ENCODE measurements at regions not wholly inside any gene's neighbourhood (a gene's known extent, or its start where the extent isn't known, plus 50 kb on each side); places are given as distances from the start of the nearest gene placed in this dataset.

- H3K9me3 ChIP-seq = no peaks in the 10 kb centered on the region
- no peak overlapping the region for H3K27ac ChIP-seq
- DNase-seq = no peak
- no peaks in the 10 kb centered on the region for H3K4me1 ChIP-seq
- intact Hi-C loops (cut with DNase I) = no loop called here
- H3K36me3 ChIP-seq = no peaks in the 10 kb centered on the region
- no peak overlapping the region for H3K4me3 ChIP-seq
- H3K27me3 ChIP-seq = no peaks in the 10 kb centered on the region
- no peak overlapping the region for H3K9ac ChIP-seq (ENCODE audit: low read depth in 2 of 2, low read length in 2 of 2)
- TF ChIP-seq CTCF (IDR thresholded peaks at IDR 0.05) = no peak
Measured at GRCh38 chr12:3336606-3337311, 154.2 kb upstream of the PRMT8 start.

- H3K4me1 ChIP-seq = no peaks in the 10 kb centered on the region
- no peaks in the 10 kb centered on the region for H3K36me3 ChIP-seq
- intact Hi-C loops (cut with DNase I) = no loop called here
- no peak overlapping the region for H3K27ac ChIP-seq
- DNase-seq = no peak
- TF ChIP-seq CTCF (IDR thresholded peaks at IDR 0.05) = no peak
- no peaks in the 10 kb centered on the region for H3K9me3 ChIP-seq
- no peak overlapping the region for H3K4me3 ChIP-seq
- no peak overlapping the region for H3K9ac ChIP-seq (ENCODE audit: low read depth in 2 of 2, low read length in 2 of 2)
- no peaks in the 10 kb centered on the region for H3K27me3 ChIP-seq
Measured at GRCh38 chr12:3337944-3338343, 153.1 kb upstream of the PRMT8 start.

GRCh38 chr12:3339221-3339620, 151.8 kb upstream of the PRMT8 start:
- Histone ChIP-seq H3K9ac (ENCODE audit: low read depth in 2 of 2, low read length in 2 of 2) (no peak overlapping the region), H3K27me3 (no peaks in the 10 kb centered on the region), H3K27ac (no peak overlapping the region), H3K4me3 (no peak overlapping the region), H3K36me3 (no peaks in the 10 kb centered on the region), H3K4me1 (no peaks in the 10 kb centered on the region), H3K9me3 (no peaks in the 10 kb centered on the region)
- intact Hi-C loops (cut with DNase I) = no loop called here
- no peak for TF ChIP-seq CTCF (IDR thresholded peaks at IDR 0.05)
- no peak for DNase-seq

- H3K27ac ChIP-seq = no peak overlapping the region
- H3K36me3 ChIP-seq = no peaks in the 10 kb centered on the region
- no peaks in the 10 kb centered on the region for H3K9me3 ChIP-seq
- H3K27me3 ChIP-seq = no peaks in the 10 kb centered on the region
- TF ChIP-seq CTCF (IDR thresholded peaks at IDR 0.05) = no peak
- H3K9ac ChIP-seq (ENCODE audit: low read depth in 2 of 2, low read length in 2 of 2) = no peak overlapping the region
- H3K4me3 ChIP-seq = no peak overlapping the region
- no peak for DNase-seq
- no peaks in the 10 kb centered on the region for H3K4me1 ChIP-seq
- intact Hi-C loops (cut with DNase I) = loop anchor here (10.0 kb wide), 1 partner anchor 113 kb away; no protein-coding TSS in a partner anchor
Measured at GRCh38 chr12:3341594-3341993, 149.4 kb upstream of the PRMT8 start.

- H3K36me3 ChIP-seq = no peaks in the 10 kb centered on the region
Measured at GRCh38 chr12:3342051-3342450, 149.0 kb upstream of the PRMT8 start.

More at GRCh38 chr12:3342051-3342450, 149.0 kb upstream of the PRMT8 start:
- intact Hi-C loops (cut with DNase I) = loop anchor here (10.0 kb wide), 1 partner anchor 113 kb away; no protein-coding TSS in a partner anchor
- H3K27me3 ChIP-seq = no peaks in the 10 kb centered on the region
- H3K9ac ChIP-seq (ENCODE audit: low read depth in 2 of 2, low read length in 2 of 2) = no peak overlapping the region
- no peak for TF ChIP-seq CTCF (IDR thresholded peaks at IDR 0.05)
- no peak overlapping the region for H3K27ac ChIP-seq
- H3K4me1 ChIP-seq = no peaks in the 10 kb centered on the region
- no peak overlapping the region for H3K4me3 ChIP-seq
- H3K9me3 ChIP-seq = no peaks in the 10 kb centered on the region
- peak; percentile 23 for DNase-seq

All from colonic mucosa (tissue), 4 donors.